ENCODE measurements at regions not wholly inside any gene's neighbourhood (a gene's known extent, or its start where the extent isn't known, plus 50 kb on each side); places are given as distances from the start of the nearest gene placed in this dataset.
"Not testable (repeated sequence)": the region's sequence is repeated elsewhere in the genome, so short reads cannot be mapped to it uniquely, and the experiment has no call there.

DNA sequence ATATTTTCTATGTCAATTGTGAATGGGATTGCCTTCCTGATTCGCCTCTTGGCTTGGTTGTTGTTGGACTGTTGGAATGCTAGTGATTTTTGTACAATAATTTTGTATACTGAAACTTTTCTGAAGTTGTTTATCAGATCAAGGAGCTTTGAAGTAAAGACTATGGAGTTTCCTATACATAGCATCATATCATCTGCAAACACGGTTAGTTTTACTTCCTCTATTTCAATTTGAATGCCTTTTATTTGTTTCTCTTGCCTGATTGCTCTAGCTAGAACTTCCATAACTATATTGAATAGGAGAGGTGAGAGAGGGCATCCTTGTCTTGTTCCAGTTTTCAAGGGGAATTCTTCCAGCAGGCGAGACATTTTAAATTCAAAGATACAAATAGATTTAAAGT is 226.5 kb downstream of the FBXO8 start:
- Histone ChIP-seq H3K4me1 (ENCODE audit: control insufficient read depth in 3 of 3, insufficient read depth in 3 of 3, low read length in 3 of 3) (no peaks in the 10 kb centered on the region), H3K27me3 (ENCODE audit: control insufficient read depth in 3 of 3, insufficient read depth in 3 of 3, low read length in 3 of 3) (no peaks in the 10 kb centered on the region), H3K9me3 (ENCODE audit: control insufficient read depth in 3 of 3, low read length in 3 of 3) (no peaks in the 10 kb centered on the region), H3K36me3 (ENCODE audit: control insufficient read depth in 3 of 3, insufficient read depth in 3 of 3, low read length in 3 of 3) (no peaks in the 10 kb centered on the region), H3K4me3 (ENCODE audit: low read length in 3 of 3) (no peak overlapping the region), H3K27ac (ENCODE audit: low read depth, low read length) (no peak overlapping the region), H3K9ac (ENCODE audit: low read depth in 1 of 3, low read length in 3 of 3) (no peak overlapping the region)

DNA sequence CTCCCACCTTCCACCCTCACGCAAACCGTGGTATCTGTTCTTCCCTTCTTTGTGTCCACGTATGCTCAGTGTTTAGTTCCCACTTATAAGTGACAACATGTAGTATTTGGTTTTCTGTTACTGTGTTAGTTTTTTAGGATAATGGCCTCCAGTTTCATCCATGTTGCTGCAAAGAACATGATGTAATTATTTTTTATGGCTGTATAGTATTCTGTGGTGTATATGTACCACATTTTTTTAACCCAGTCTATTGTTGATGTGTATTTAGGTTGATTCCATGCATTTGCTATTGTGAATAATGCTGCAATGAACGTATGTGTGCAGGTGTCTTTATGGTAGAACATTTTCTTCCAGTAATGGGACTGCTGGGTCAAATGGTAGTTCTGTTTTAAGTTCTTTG is 228.1 kb downstream of the FBXO8 start:
- no peaks in the 10 kb centered on the region for H3K36me3 ChIP-seq (ENCODE audit: control insufficient read depth in 3 of 3, insufficient read depth in 3 of 3, low read length in 3 of 3)
- H3K27ac ChIP-seq (ENCODE audit: low read depth, low read length): no peak overlapping the region

DNA sequence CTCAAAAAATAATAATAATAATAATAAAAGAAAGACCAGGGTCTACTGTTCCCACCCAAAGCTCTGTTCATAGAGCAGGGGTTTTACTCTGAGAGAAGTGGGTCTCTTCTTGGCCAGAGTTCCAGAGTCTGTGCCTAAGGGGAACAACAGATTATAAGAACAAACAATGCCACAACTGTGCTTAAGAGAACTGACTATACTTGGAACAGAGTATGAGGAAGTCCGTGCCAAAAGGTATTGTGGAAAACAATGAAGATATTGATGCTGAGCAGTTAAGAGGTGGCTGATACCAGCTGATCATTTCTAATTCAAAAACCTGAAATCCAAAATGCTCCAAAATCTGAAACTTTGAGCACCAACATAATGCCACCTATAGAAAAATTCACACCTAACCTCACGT is 229.6 kb downstream of the FBXO8 start:
- Histone ChIP-seq H3K9ac (ENCODE audit: low read depth in 1 of 3, low read length in 3 of 3) (no peak overlapping the region), H3K4me3 (ENCODE audit: low read length in 3 of 3) (no peak overlapping the region), H3K36me3 (ENCODE audit: control insufficient read depth in 3 of 3, insufficient read depth in 3 of 3, low read length in 3 of 3) (no peaks in the 10 kb centered on the region), H3K27me3 (ENCODE audit: control insufficient read depth in 3 of 3, insufficient read depth in 3 of 3, low read length in 3 of 3) (no peaks in the 10 kb centered on the region), H3K9me3 (ENCODE audit: control insufficient read depth in 3 of 3, low read length in 3 of 3) (no peaks in the 10 kb centered on the region), H3K27ac (ENCODE audit: low read depth, low read length) (no peak overlapping the region), H3K4me1 (ENCODE audit: control insufficient read depth in 3 of 3, insufficient read depth in 3 of 3, low read length in 3 of 3) (no peaks in the 10 kb centered on the region)

More for the DNA sequence above, 228.1 kb downstream of the FBXO8 start:
- Histone ChIP-seq H3K27me3 (ENCODE audit: control insufficient read depth in 3 of 3, insufficient read depth in 3 of 3, low read length in 3 of 3) (no peaks in the 10 kb centered on the region), H3K4me3 (ENCODE audit: low read length in 3 of 3) (no peak overlapping the region), H3K4me1 (ENCODE audit: control insufficient read depth in 3 of 3, insufficient read depth in 3 of 3, low read length in 3 of 3) (no peaks in the 10 kb centered on the region), H3K9me3 (ENCODE audit: control insufficient read depth in 3 of 3, low read length in 3 of 3) (no peaks in the 10 kb centered on the region), H3K9ac (ENCODE audit: low read depth in 1 of 3, low read length in 3 of 3) (no peak overlapping the region)

DNA sequence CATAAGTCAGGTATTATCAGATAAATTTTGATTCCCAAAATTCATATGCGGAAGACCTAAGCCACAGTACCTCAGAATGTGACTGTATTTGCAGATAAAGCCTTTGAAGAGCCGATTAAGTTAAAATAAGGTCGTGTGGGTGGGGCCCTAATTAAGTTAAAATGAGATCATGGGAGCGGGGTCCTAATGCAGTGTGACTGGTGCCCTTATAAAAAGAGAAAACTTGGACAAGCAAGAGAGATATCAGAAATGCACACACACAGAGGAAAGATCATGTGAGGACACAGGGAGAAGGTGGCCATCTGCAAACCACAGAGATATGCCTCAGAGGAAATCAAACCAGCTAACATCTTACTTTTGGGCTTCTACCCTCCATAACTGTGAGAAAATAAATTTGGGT is 236.1 kb downstream of the FBXO8 start:
- Histone ChIP-seq H3K36me3 (ENCODE audit: control insufficient read depth in 3 of 3, insufficient read depth in 3 of 3, low read length in 3 of 3) (no peaks in the 10 kb centered on the region), H3K9me3 (ENCODE audit: control insufficient read depth in 3 of 3, low read length in 3 of 3) (no peaks in the 10 kb centered on the region), H3K9ac (ENCODE audit: low read depth in 1 of 3, low read length in 3 of 3) (no peak overlapping the region), H3K27ac (ENCODE audit: low read depth, low read length) (no peak overlapping the region), H3K27me3 (ENCODE audit: control insufficient read depth in 3 of 3, insufficient read depth in 3 of 3, low read length in 3 of 3) (no peaks in the 10 kb centered on the region), H3K4me1 (ENCODE audit: control insufficient read depth in 3 of 3, insufficient read depth in 3 of 3, low read length in 3 of 3) (no peaks in the 10 kb centered on the region), H3K4me3 (ENCODE audit: low read length in 3 of 3) (no peak overlapping the region)

DNA sequence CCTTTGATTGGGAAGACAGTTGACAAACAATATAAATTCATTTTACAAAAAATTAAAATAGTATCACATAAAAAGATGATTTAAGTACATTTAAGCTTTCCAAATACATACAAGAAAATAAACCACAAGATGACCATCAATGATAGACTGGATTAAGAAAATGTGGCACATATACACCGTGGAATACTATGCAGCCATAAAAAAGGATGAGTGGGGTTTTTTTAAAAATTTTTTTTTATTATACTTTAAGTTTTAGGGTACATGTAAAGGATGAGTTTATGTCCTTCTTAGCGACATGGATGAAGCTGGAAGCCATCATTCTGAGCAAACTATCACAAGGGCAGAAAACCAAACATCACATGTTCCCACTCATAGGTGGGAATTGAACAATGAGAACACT is 237.6 kb downstream of the FBXO8 start:
- H3K4me1 ChIP-seq (ENCODE audit: control insufficient read depth in 3 of 3, insufficient read depth in 3 of 3, low read length in 3 of 3); H3K9me3 ChIP-seq (ENCODE audit: control insufficient read depth in 3 of 3, low read length in 3 of 3); H3K36me3 ChIP-seq (ENCODE audit: control insufficient read depth in 3 of 3, insufficient read depth in 3 of 3, low read length in 3 of 3); H3K27ac ChIP-seq (ENCODE audit: low read depth, low read length); H3K4me3 ChIP-seq (ENCODE audit: low read length in 3 of 3); H3K27me3 ChIP-seq (ENCODE audit: control insufficient read depth in 3 of 3, insufficient read depth in 3 of 3, low read length in 3 of 3); H3K9ac ChIP-seq (ENCODE audit: low read depth in 1 of 3, low read length in 3 of 3): not testable (repeated sequence)

DNA sequence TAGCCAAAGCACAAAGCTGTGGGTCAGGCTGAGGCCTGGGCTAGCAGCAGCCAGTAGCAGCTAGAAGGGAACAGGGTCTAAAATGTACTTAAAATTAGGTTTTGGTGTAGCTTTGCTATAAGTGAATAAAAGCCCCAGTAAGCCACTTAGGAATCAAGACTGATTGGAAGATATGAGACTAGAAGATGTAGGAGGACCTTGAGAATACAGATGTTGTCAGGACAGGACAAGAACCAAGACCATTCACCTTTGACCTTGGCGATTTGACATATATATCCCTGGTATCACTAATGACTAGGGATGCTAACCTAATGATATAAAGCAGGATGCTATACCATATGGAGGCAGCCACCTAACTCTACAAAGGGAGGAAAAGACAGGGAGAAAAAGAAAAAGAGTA is 238.1 kb downstream of the FBXO8 start:
- H3K36me3 ChIP-seq (ENCODE audit: control insufficient read depth in 3 of 3, insufficient read depth in 3 of 3, low read length in 3 of 3): no peaks in the 10 kb centered on the region
- H3K4me3 ChIP-seq (ENCODE audit: low read length in 3 of 3): no peak overlapping the region
- no peaks in the 10 kb centered on the region for H3K27me3 ChIP-seq (ENCODE audit: control insufficient read depth in 3 of 3, insufficient read depth in 3 of 3, low read length in 3 of 3)
- H3K9ac ChIP-seq (ENCODE audit: low read depth in 1 of 3, low read length in 3 of 3): no peak overlapping the region
- H3K27ac ChIP-seq (ENCODE audit: low read depth, low read length): no peak overlapping the region
- H3K9me3 ChIP-seq (ENCODE audit: control insufficient read depth in 3 of 3, low read length in 3 of 3): no peaks in the 10 kb centered on the region
- H3K4me1 ChIP-seq (ENCODE audit: control insufficient read depth in 3 of 3, insufficient read depth in 3 of 3, low read length in 3 of 3): no peaks in the 10 kb centered on the region

DNA sequence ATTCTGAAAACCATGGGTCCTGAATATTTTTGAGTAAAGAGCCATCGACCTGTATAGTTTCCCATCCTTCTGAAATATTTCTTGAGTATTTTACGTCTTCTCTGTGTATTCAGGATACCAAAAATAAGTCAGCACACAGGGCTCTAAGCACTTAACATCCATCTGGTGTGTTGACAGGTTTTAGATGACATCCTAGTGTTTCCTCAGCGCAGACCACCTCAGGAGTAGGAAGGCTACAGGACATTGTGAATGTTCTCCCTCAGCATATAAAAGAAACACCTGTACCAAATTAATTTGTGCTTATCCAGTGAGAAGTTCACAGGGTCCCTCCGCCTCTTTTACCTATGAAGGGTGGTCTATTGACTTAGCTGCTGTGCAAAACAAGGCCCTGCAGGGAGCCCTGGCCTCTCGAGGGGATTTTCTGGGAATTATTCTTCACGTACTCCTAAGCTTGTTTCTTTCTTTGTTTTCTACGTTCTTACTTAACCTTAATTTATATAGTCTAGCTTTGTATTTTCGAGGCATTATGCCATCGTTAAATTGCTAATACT is 241.8 kb downstream of the FBXO8 start:
- Histone ChIP-seq H3K4me1 (ENCODE audit: control insufficient read depth in 3 of 3, insufficient read depth in 3 of 3, low read length in 3 of 3) (no peaks in the 10 kb centered on the region), H3K9ac (ENCODE audit: low read depth in 1 of 3, low read length in 3 of 3) (no peak overlapping the region), H3K27me3 (ENCODE audit: control insufficient read depth in 3 of 3, insufficient read depth in 3 of 3, low read length in 3 of 3) (no peaks in the 10 kb centered on the region), H3K36me3 (ENCODE audit: control insufficient read depth in 3 of 3, insufficient read depth in 3 of 3, low read length in 3 of 3) (no peaks in the 10 kb centered on the region), H3K9me3 (ENCODE audit: control insufficient read depth in 3 of 3, low read length in 3 of 3) (no peaks in the 10 kb centered on the region), H3K4me3 (ENCODE audit: low read length in 3 of 3) (no peak overlapping the region), H3K27ac (ENCODE audit: low read depth, low read length) (no peak overlapping the region)

DNA sequence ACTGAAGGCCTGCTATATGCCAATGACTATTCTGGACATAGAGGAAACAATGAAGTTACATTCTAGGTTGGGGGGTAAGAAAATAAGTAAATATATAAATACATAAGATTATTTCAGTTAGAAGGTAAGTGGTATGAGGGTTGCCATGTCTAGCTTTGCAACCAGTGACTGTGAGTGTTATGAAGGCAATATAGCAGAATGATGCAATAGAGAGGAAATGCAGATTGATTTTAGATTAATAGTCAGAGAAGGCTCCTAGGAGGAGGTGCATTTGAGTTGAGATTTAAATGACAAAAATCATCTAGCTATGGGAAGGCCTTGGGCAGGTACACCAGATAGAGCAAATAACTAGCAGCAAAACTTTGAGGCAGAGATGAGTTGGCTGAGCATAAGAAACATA is 243.2 kb downstream of the FBXO8 start:
- H3K36me3 ChIP-seq (ENCODE audit: control insufficient read depth in 3 of 3, insufficient read depth in 3 of 3, low read length in 3 of 3): no peaks in the 10 kb centered on the region
- no peaks in the 10 kb centered on the region for H3K9me3 ChIP-seq (ENCODE audit: control insufficient read depth in 3 of 3, low read length in 3 of 3)
- H3K27me3 ChIP-seq (ENCODE audit: control insufficient read depth in 3 of 3, insufficient read depth in 3 of 3, low read length in 3 of 3): no peaks in the 10 kb centered on the region
- no peak overlapping the region for H3K9ac ChIP-seq (ENCODE audit: low read depth in 1 of 3, low read length in 3 of 3)
- H3K4me3 ChIP-seq (ENCODE audit: low read length in 3 of 3): no peak overlapping the region
- H3K27ac ChIP-seq (ENCODE audit: low read depth, low read length): no peak overlapping the region
- H3K4me1 ChIP-seq (ENCODE audit: control insufficient read depth in 3 of 3, insufficient read depth in 3 of 3, low read length in 3 of 3): no peaks in the 10 kb centered on the region

DNA sequence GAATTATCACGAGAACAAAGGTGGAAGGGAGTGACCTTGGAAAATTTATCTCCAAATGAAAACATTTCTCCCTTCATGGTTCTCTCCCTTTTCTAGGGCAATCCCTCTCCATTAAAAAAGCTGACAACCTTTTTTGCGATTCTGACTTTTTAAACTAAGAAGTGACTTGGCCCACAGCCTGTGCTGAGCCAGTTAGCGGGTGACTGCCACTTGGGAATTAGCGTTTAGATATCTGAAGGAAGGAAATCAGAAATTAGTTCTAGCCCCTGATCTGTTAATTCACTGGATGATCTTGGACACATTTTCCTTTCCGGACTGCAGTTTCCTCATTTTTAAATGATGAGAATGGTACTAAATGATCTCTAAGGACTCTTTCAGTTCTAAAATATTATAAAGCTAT is 245.0 kb downstream of the FBXO8 start:
- Histone ChIP-seq H3K9ac (ENCODE audit: low read depth in 1 of 3, low read length in 3 of 3) (no peak overlapping the region), H3K27me3 (ENCODE audit: control insufficient read depth in 3 of 3, insufficient read depth in 3 of 3, low read length in 3 of 3) (no peaks in the 10 kb centered on the region), H3K4me1 (ENCODE audit: control insufficient read depth in 3 of 3, insufficient read depth in 3 of 3, low read length in 3 of 3) (no peaks in the 10 kb centered on the region), H3K9me3 (ENCODE audit: control insufficient read depth in 3 of 3, low read length in 3 of 3) (no peaks in the 10 kb centered on the region), H3K36me3 (ENCODE audit: control insufficient read depth in 3 of 3, insufficient read depth in 3 of 3, low read length in 3 of 3) (no peaks in the 10 kb centered on the region), H3K27ac (ENCODE audit: low read depth, low read length) (no peak overlapping the region), H3K4me3 (ENCODE audit: low read length in 3 of 3) (no peak overlapping the region)

DNA sequence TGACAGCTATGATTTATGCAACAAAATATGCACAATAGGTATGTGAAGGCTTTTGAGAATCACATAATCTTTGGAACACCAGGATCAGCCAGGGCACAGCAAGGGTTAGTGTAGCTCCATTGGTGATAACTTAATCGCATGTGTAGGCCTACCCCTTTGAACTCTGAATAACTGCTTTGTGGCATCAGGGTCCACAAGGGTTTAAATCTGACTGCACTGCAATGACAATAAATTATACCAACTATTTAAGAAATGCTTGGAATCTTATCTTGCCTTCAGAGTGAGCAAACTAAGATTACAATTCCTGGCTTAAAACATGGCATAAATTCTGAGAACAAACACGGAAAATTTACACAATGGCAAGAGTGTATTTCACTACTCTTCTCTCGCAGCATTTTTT is 245.8 kb downstream of the FBXO8 start:
- no peak overlapping the region for H3K4me3 ChIP-seq (ENCODE audit: low read length in 3 of 3)
- no peak overlapping the region for H3K9ac ChIP-seq (ENCODE audit: low read depth in 1 of 3, low read length in 3 of 3)
- H3K27ac ChIP-seq (ENCODE audit: low read depth, low read length): no peak overlapping the region
- no peaks in the 10 kb centered on the region for H3K4me1 ChIP-seq (ENCODE audit: control insufficient read depth in 3 of 3, insufficient read depth in 3 of 3, low read length in 3 of 3)
- no peaks in the 10 kb centered on the region for H3K36me3 ChIP-seq (ENCODE audit: control insufficient read depth in 3 of 3, insufficient read depth in 3 of 3, low read length in 3 of 3)
- H3K9me3 ChIP-seq (ENCODE audit: control insufficient read depth in 3 of 3, low read length in 3 of 3): no peaks in the 10 kb centered on the region
- no peaks in the 10 kb centered on the region for H3K27me3 ChIP-seq (ENCODE audit: control insufficient read depth in 3 of 3, insufficient read depth in 3 of 3, low read length in 3 of 3)

DNA sequence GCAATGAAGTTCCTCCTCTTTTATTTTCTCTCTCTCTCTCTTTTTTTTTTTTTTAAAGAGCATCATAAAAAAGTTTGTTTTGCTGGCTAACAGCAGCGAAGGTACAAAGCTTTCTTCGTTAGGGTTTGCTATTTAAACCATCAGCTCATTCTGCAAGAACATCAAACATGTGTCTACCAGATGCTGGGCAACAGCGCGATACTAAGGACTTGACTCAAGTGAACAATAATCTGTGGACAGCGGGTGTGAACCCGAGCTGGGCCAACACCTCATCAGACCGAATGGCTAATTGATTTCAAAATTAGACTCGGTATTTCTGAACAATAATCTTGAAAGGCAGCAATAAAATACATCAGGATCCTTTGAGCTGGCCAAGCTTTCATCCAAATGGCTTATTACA is 246.4 kb downstream of the FBXO8 start:
- H3K4me1 ChIP-seq (ENCODE audit: control insufficient read depth in 3 of 3, insufficient read depth in 3 of 3, low read length in 3 of 3): no peaks in the 10 kb centered on the region
- no peaks in the 10 kb centered on the region for H3K36me3 ChIP-seq (ENCODE audit: control insufficient read depth in 3 of 3, insufficient read depth in 3 of 3, low read length in 3 of 3)
- no peaks in the 10 kb centered on the region for H3K9me3 ChIP-seq (ENCODE audit: control insufficient read depth in 3 of 3, low read length in 3 of 3)
- no peak overlapping the region for H3K27ac ChIP-seq (ENCODE audit: low read depth, low read length)
- H3K4me3 ChIP-seq (ENCODE audit: low read length in 3 of 3): no peak overlapping the region
- H3K9ac ChIP-seq (ENCODE audit: low read depth in 1 of 3, low read length in 3 of 3): no peak overlapping the region
- H3K27me3 ChIP-seq (ENCODE audit: control insufficient read depth in 3 of 3, insufficient read depth in 3 of 3, low read length in 3 of 3): no peaks in the 10 kb centered on the region
